GM18498 (cell line): ENCODE measurements at regions not wholly inside any gene's neighbourhood (a gene's known extent, or its start where the extent isn't known, plus 50 kb on each side); places are given as distances from the start of the nearest gene placed in this dataset.
"Not testable (repeated sequence)": the region's sequence is repeated elsewhere in the genome, so short reads cannot be mapped to it uniquely, and the experiment has no call there.

Source experiments
- ATAC-seq: cut with Tn5 transposase; IDR thresholded peaks from one replicate; pipeline ENCODE4 v1.9.1; 2021; ENCODE audit warnings: mild to moderate bottlenecking, moderate library complexity; ENCODE audit not compliant: unreplicated experiment

- ATAC-seq = not testable (repeated sequence)
Observed at GRCh38 chr10:117856426-117856825, 190.3 kb downstream of the RAB11FIP2 start.

GRCh38 chr10:117860135-117860534 lies 186.6 kb downstream of the RAB11FIP2 start:
- ATAC-seq = no peak

GRCh38 chr10:117860823-117861222 lies 185.9 kb downstream of the RAB11FIP2 start:
- peak; percentile 53 for ATAC-seq

- no peak for ATAC-seq
Observed at GRCh38 chr10:117861329-117861728, 185.4 kb downstream of the RAB11FIP2 start.

- no peak for ATAC-seq
Observed at GRCh38 chr10:117863771-117864170, 183.0 kb downstream of the RAB11FIP2 start.

GRCh38 chr10:117865945-117866344 lies 180.8 kb downstream of the RAB11FIP2 start:
- ATAC-seq = no peak

GRCh38 chr10:117868151-117868550 lies 178.6 kb downstream of the RAB11FIP2 start:
- no peak for ATAC-seq

- ATAC-seq = no peak
Observed at GRCh38 chr10:117875793-117876192, 170.9 kb downstream of the RAB11FIP2 start.

- no peak for ATAC-seq
Observed at GRCh38 chr10:117876210-117876609, 170.5 kb downstream of the RAB11FIP2 start.

- ATAC-seq = no peak
Observed at GRCh38 chr10:117878626-117879025, 168.1 kb downstream of the RAB11FIP2 start.

- ATAC-seq = no peak
Observed at GRCh38 chr10:117884093-117884492, 162.6 kb downstream of the RAB11FIP2 start.

- no peak for ATAC-seq
Observed at GRCh38 chr10:117884592-117884991, 162.1 kb downstream of the RAB11FIP2 start.

GRCh38 chr10:117885206-117885829 lies 161.4 kb downstream of the RAB11FIP2 start:
- no peak for ATAC-seq

- ATAC-seq = no peak
Observed at GRCh38 chr10:117886766-117887165, 160.0 kb downstream of the RAB11FIP2 start.

GRCh38 chr10:117889664-117890063 lies 157.1 kb downstream of the RAB11FIP2 start:
- no peak for ATAC-seq

GRCh38 chr10:117892681-117893220 lies 154.0 kb downstream of the RAB11FIP2 start:
- ATAC-seq = no peak

GRCh38 chr10:117894339-117894738 lies 152.4 kb downstream of the RAB11FIP2 start:
- ATAC-seq = no peak

GRCh38 chr10:117896517-117896916 lies 150.2 kb downstream of the RAB11FIP2 start:
- no peak for ATAC-seq

GRCh38 chr10:117899181-117899683 lies 147.5 kb downstream of the RAB11FIP2 start:
- no peak for ATAC-seq

GRCh38 chr10:117900280-117900679 lies 146.5 kb downstream of the RAB11FIP2 start:
- ATAC-seq = no peak

- ATAC-seq = no peak
Observed at GRCh38 chr10:117903854-117904253, 142.9 kb downstream of the RAB11FIP2 start.

GRCh38 chr10:117905404-117905803 lies 141.3 kb downstream of the RAB11FIP2 start:
- ATAC-seq = no peak

GRCh38 chr10:117911684-117912083 lies 135.1 kb downstream of the RAB11FIP2 start:
- ATAC-seq = no peak
